Smooth muscle cell (in vitro differentiated cells): ENCODE measurements at regions not wholly inside any gene's neighbourhood (a gene's known extent, or its start where the extent isn't known, plus 50 kb on each side); places are given as distances from the start of the nearest gene placed in this dataset.

ENCODE experiments used
- DNase-seq: peaks from one replicate; lab custom pipeline; 2025; ENCODE audit not compliant: unreplicated experiment; lab: John Stamatoyannopoulos, UW
- H2AFZ ChIP-seq: fragments of 200-600 bp; sonication (generic); 2 replicates; pipeline ENCODE4 v1.6.0; 2016; ENCODE audit warnings: antibody characterized with exemption, low read depth, mild to moderate bottlenecking
- H3F3A ChIP-seq: fragments of 200-600 bp; sonication (generic); 2 replicates; pipeline ENCODE4 v1.6.0; 2017; ENCODE audit warnings: antibody characterized with exemption, low read depth
- H3K27ac ChIP-seq: fragments of 200-600 bp; sonication (generic); 2 replicates; pipeline ENCODE4 v1.5.1; 2016; ENCODE audit warnings: low read depth, mild to moderate bottlenecking
- H3K27me3 ChIP-seq: fragments of 200-600 bp; sonication (generic); 2 replicates; pipeline ENCODE4 v1.6.1; 2016; ENCODE audit warnings: low read depth, mild to moderate bottlenecking
- H3K36me3 ChIP-seq: fragments of 200-600 bp; sonication (generic); 2 replicates; pipeline ENCODE4 v1.5.1; 2016; ENCODE audit warnings: low read depth
- H3K4me1 ChIP-seq: fragments of 200-600 bp; sonication (generic); 2 replicates; pipeline ENCODE4 v1.5.1; 2016; ENCODE audit warnings: low read depth
- H3K4me2 ChIP-seq: fragments of 200-600 bp; sonication (generic); 2 replicates; pipeline ENCODE4 v1.6.0; 2016; ENCODE audit warnings: mild to moderate bottlenecking
- H3K4me3 ChIP-seq: fragments of 200-600 bp; sonication (generic); 2 replicates; pipeline ENCODE4 v1.5.1; 2016; ENCODE audit warnings: mild to moderate bottlenecking
- H3K79me2 ChIP-seq: fragments of 200-600 bp; sonication (generic); 2 replicates; pipeline ENCODE4 v1.6.0; 2016; ENCODE audit warnings: low read depth, mild to moderate bottlenecking
- H3K9ac ChIP-seq: fragments of 200-600 bp; sonication (generic); 2 replicates; pipeline ENCODE4 v1.6.0; 2016; ENCODE audit warnings: low read depth
- H3K9me3 ChIP-seq: fragments of 200-600 bp; sonication (generic); replicated peaks from 2 replicates; pipeline ENCODE4 v1.5.1; 2016; ENCODE audit warnings: low read depth
- H4K20me1 ChIP-seq: fragments of 200-600 bp; sonication (generic); 2 replicates; pipeline ENCODE4 v1.6.0; 2016; ENCODE audit warnings: low read depth
- CTCF ChIP-seq: fragments of 200-600 bp; sonication (generic); IDR thresholded peaks from 2 replicates; pipeline ENCODE4 v1.5.1; 2017; ENCODE audit warnings: borderline replicate concordance, mild to moderate bottlenecking, antibody characterized with exemption; ENCODE audit not compliant: insufficient read depth, poor library complexity, severe bottlenecking
- WGBS: methylation state at CpG from one replicate; pipeline ENCODE4 v1.1.7; 2016; ENCODE audit warnings: low lambda C conversion rate; 5-methylcytosine and 5-hydroxymethylcytosine counted together

- 85% methylated on average over 4 of the region's 4 CpGs for WGBS
- no peaks in the 10 kb centered on the region for H3K36me3 ChIP-seq
These were observed 2233.1 kb downstream of the MRPL39 start for GRCh38 chr21:23374155-23374554.

GRCh38 chr21:23356905-23357304 is 2250.4 kb downstream of the MRPL39 start:
- no peaks in the 10 kb centered on the region for H3K27me3 ChIP-seq
- no peaks in the 10 kb centered on the region for H3F3A ChIP-seq
- no peak overlapping the region for H3K4me2 ChIP-seq
- H3K4me3 ChIP-seq = no peak overlapping the region
- H3K9me3 ChIP-seq = no peaks in the 10 kb centered on the region
- H3K27ac ChIP-seq = no peak overlapping the region
- 59% methylated on average over 1 of the region's 1 CpG for WGBS
- H3K9ac ChIP-seq = no peak overlapping the region
- no peaks in the 10 kb centered on the region for H3K79me2 ChIP-seq
- TF ChIP-seq CTCF = no peak
- DNase-seq = no peak
- H4K20me1 ChIP-seq = no peaks in the 10 kb centered on the region
- no peak overlapping the region for H2AFZ ChIP-seq
- H3K4me1 ChIP-seq = no peaks in the 10 kb centered on the region
- H3K36me3 ChIP-seq = no peaks in the 10 kb centered on the region

More at GRCh38 chr21:23374155-23374554, 2233.1 kb downstream of the MRPL39 start:
- Histone ChIP-seq H2AFZ (no peak overlapping the region), H3K27me3 (no peaks in the 10 kb centered on the region), H3K4me1 (no peaks in the 10 kb centered on the region), H3K4me2 (no peak overlapping the region), H4K20me1 (no peaks in the 10 kb centered on the region), H3K79me2 (no peaks in the 10 kb centered on the region), H3K27ac (no peak overlapping the region), H3F3A (no peaks in the 10 kb centered on the region), H3K4me3 (no peak overlapping the region), H3K9ac (no peak overlapping the region), H3K9me3 (no peaks in the 10 kb centered on the region)
- no peak for DNase-seq
- TF ChIP-seq CTCF = no peak

GRCh38 chr21:23316190-23316589 is 2291.1 kb downstream of the MRPL39 start:
- DNase-seq = no peak
- TF ChIP-seq CTCF = no peak
- Histone ChIP-seq H3F3A (no peaks in the 10 kb centered on the region), H4K20me1 (no peaks in the 10 kb centered on the region), H3K36me3 (no peaks in the 10 kb centered on the region), H2AFZ (no peak overlapping the region), H3K9ac (no peak overlapping the region), H3K4me3 (no peak overlapping the region), H3K27me3 (no peaks in the 10 kb centered on the region), H3K4me2 (no peak overlapping the region), H3K27ac (no peak overlapping the region), H3K79me2 (no peaks in the 10 kb centered on the region), H3K4me1 (no peaks in the 10 kb centered on the region), H3K9me3 (no peaks in the 10 kb centered on the region)

GRCh38 chr21:23308741-23309140 is 2298.5 kb downstream of the MRPL39 start:
- no peak overlapping the region for H3K27ac ChIP-seq
- 51% methylated on average over 1 of the region's 1 CpG for WGBS
- no peak overlapping the region for H3K4me2 ChIP-seq

More at GRCh38 chr21:23308741-23309140, 2298.5 kb downstream of the MRPL39 start:
- Histone ChIP-seq H3K79me2 (no peaks in the 10 kb centered on the region), H3K4me3 (no peak overlapping the region), H3K9ac (no peak overlapping the region), H3K4me1 (no peaks in the 10 kb centered on the region), H3F3A (no peaks in the 10 kb centered on the region), H3K36me3 (no peaks in the 10 kb centered on the region), H3K27me3 (no peaks in the 10 kb centered on the region), H4K20me1 (no peaks in the 10 kb centered on the region), H3K9me3 (no peaks in the 10 kb centered on the region), H2AFZ (no peak overlapping the region)
- no peak for DNase-seq
- no peak for TF ChIP-seq CTCF
